GM12892 (cell line): ENCODE measurements at regions not wholly inside any gene's neighbourhood (a gene's known extent, or its start where the extent isn't known, plus 50 kb on each side); places are given as distances from the start of the nearest gene placed in this dataset.

Experiments used
- POLR2A ChIP-seq: IDR thresholded peaks from 2 replicates; pipeline ENCODE4 v1.6.1; 2011; ENCODE audit warnings: low read depth, low read length, control low read depth
- POLR2AphosphoS5 ChIP-seq: IDR thresholded peaks from 2 replicates; pipeline ENCODE4 v1.6.1; 2011; ENCODE audit warnings: low read depth, low read length, control low read depth
- TAF1 ChIP-seq: IDR thresholded peaks from 2 replicates; pipeline ENCODE4 v1.6.1; 2011; ENCODE audit warnings: low read depth, mild to moderate bottlenecking, control low read depth, low read length, borderline replicate concordance

DNA sequence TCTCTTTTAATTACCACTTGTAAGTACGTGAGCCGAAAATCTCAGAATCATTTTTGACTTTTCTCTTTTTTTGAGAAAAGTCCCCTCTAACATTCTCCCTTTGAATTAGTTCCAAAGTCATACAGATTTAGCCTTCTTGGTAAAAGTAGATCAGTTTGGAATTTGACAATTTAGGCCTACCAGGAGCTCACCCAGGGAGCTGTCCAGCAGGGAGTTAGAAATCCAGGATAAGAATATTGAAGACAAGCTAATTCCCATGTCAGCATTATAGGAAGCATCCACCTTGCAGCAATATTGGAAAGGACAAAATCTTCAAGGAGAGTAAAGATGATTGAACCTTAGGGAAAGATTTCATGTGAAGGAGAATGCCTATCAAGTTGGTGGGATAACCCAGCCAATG, 352.2 kb upstream of the CPEB2 start:
- TF ChIP-seq POLR2A (no peak), POLR2AphosphoS5 (no peak), TAF1 (no peak)
